ENCODE measurements at regions not wholly inside any gene's neighbourhood (a gene's known extent, or its start where the extent isn't known, plus 50 kb on each side); places are given as distances from the start of the nearest gene placed in this dataset.

- H3K36me3 ChIP-seq (ENCODE audit: control insufficient read depth in 2 of 2, insufficient read depth in 2 of 2, low read length in 1 of 2) = no peaks in the 10 kb centered on the region
- in situ Hi-C loops (cut with MboI) = no loop called here
- ChIA-PET RAD21 (ENCODE audit: unreplicated experiment) (no interaction called here), SMC1A (ENCODE audit: uncharacterized antibody, unreplicated experiment) (no interaction called here), CTCF (interaction anchor here (1.2 kb wide), 1 partner anchor 167 kb away, joined by 5 read pairs; no protein-coding TSS in a partner anchor), POLR2A (no interaction called here)
- intact Hi-C loops (cut with micrococcal nuclease; ENCODE audit: unreplicated experiment) = no loop called here
- no peak overlapping the region for H3K4me3 ChIP-seq
- H3K4me1 ChIP-seq (ENCODE audit: control insufficient read depth, insufficient read depth, low read length) = peaks cover 10% of the 10 kb centered on the region
- no peak for ATAC-seq
- H3K79me2 ChIP-seq (ENCODE audit: control insufficient read depth, insufficient read depth, low read length) = no peaks in the 10 kb centered on the region
- no peaks in the 10 kb centered on the region for H4K20me1 ChIP-seq (ENCODE audit: control insufficient read depth, insufficient read depth)
- DNase-seq (ENCODE audit: low read depth, low spot score) = no peak
- no peak for TF ChIP-seq ETV6 (conservative IDR thresholded peaks at IDR 0.05 in 1 of 2, IDR thresholded peaks at IDR 0.05 in 1 of 2; ENCODE audit: borderline replicate concordance in 1 of 2, low read depth in 1 of 2)
- WGBS (ENCODE audit: insufficient coverage, insufficient replicate concordance, low lambda C conversion rate, missing lambda C conversion rate) = 52% methylated on average over 2 of the region's 2 CpGs
- H3K9ac ChIP-seq (ENCODE audit: control insufficient read depth, insufficient read depth, low read length) = no peak overlapping the region
- no peaks in the 10 kb centered on the region for H3K9me3 ChIP-seq (replicated peaks; ENCODE audit: control insufficient read depth, insufficient read depth, low read length)
- H3K27me3 ChIP-seq (replicated peaks in 1 of 2; ENCODE audit: control insufficient read depth in 2 of 2, insufficient read depth in 2 of 2, low read length in 1 of 2) = no peaks in the 10 kb centered on the region
- H3K4me2 ChIP-seq (ENCODE audit: control insufficient read depth, insufficient read depth) = no peak overlapping the region
- BruUV-seq (replicated peaks) = no TSS peak
- H2AFZ ChIP-seq (ENCODE audit: control insufficient read depth, low read depth, low read length) = no peak overlapping the region
- no peak overlapping the region for H3K27ac ChIP-seq (ENCODE audit: control insufficient read depth, insufficient read depth)
- no peak for FAIRE-seq
These were observed 504.9 kb downstream of the NR2F1-AS1 start for GRCh38 chr5:93076096-93076495.

- peaks cover 8% of the 10 kb centered on the region for H3K4me1 ChIP-seq (ENCODE audit: control insufficient read depth, insufficient read depth, low read length)
- no peak overlapping the region for H3K4me2 ChIP-seq (ENCODE audit: control insufficient read depth, insufficient read depth)
- ATAC-seq (no peak), DNase-seq (ENCODE audit: low read depth, low spot score) (no peak), FAIRE-seq (no peak)
- 72% methylated on average over 4 of the region's 4 CpGs for WGBS (ENCODE audit: insufficient coverage, insufficient replicate concordance, low lambda C conversion rate, missing lambda C conversion rate)
- no peaks in the 10 kb centered on the region for H3K36me3 ChIP-seq (ENCODE audit: control insufficient read depth in 2 of 2, insufficient read depth in 2 of 2, low read length in 1 of 2)
- no peaks in the 10 kb centered on the region for H3K9me3 ChIP-seq (replicated peaks; ENCODE audit: control insufficient read depth, insufficient read depth, low read length)
- no peak overlapping the region for H2AFZ ChIP-seq (ENCODE audit: control insufficient read depth, low read depth, low read length)
- no peak overlapping the region for H3K9ac ChIP-seq (ENCODE audit: control insufficient read depth, insufficient read depth, low read length)
- no peaks in the 10 kb centered on the region for H3K79me2 ChIP-seq (ENCODE audit: control insufficient read depth, insufficient read depth, low read length)
- H4K20me1 ChIP-seq (ENCODE audit: control insufficient read depth, insufficient read depth) = no peaks in the 10 kb centered on the region
- ChIA-PET CTCF (no interaction called here), RAD21 (ENCODE audit: unreplicated experiment) (no interaction called here), POLR2A (no interaction called here), SMC1A (ENCODE audit: uncharacterized antibody, unreplicated experiment) (no interaction called here)
- H3K27ac ChIP-seq (ENCODE audit: control insufficient read depth, insufficient read depth) = no peak overlapping the region
- in situ Hi-C loops (cut with MboI) (no loop called here), intact Hi-C loops (cut with micrococcal nuclease; ENCODE audit: unreplicated experiment) (no loop called here)
- H3K27me3 ChIP-seq (replicated peaks in 1 of 2; ENCODE audit: control insufficient read depth in 2 of 2, insufficient read depth in 2 of 2, low read length in 1 of 2) = no peaks in the 10 kb centered on the region
- no TSS peak for BruUV-seq (replicated peaks)
- no peak for TF ChIP-seq NBN (IDR thresholded peaks at IDR 0.05)
- TF ChIP-seq EGR1 (IDR thresholded peaks at IDR 0.05; ENCODE audit: borderline replicate concordance in 1 of 2, low read depth in 2 of 2, low read length in 2 of 2) = no peak
- TF ChIP-seq MEF2B (IDR thresholded peaks at IDR 0.05; ENCODE audit: partially characterized antibody, poor library complexity, severe bottlenecking) = no peak
- no peak for TF ChIP-seq HDAC6 (IDR thresholded peaks at IDR 0.05; ENCODE audit: unreplicated experiment)
- no peak for TF ChIP-seq CBX5 (IDR thresholded peaks at IDR 0.05; ENCODE audit: low read depth)
- no peak for TF ChIP-seq NR2C1 (IDR thresholded peaks at IDR 0.05)
- TF ChIP-seq TARDBP (IDR thresholded peaks at IDR 0.05; ENCODE audit: borderline replicate concordance) = no peak
- no peak overlapping the region for H3K4me3 ChIP-seq
These were observed 507.5 kb downstream of the NR2F1-AS1 start for GRCh38 chr5:93073547-93073946.

All from GM12878 (cell line).